ENCODE measurements at regions not wholly inside any gene's neighbourhood (a gene's known extent, or its start where the extent isn't known, plus 50 kb on each side); places are given as distances from the start of the nearest gene placed in this dataset.
"Not testable (repeated sequence)": the region's sequence is repeated elsewhere in the genome, so short reads cannot be mapped to it uniquely, and the experiment has no call there.

DNA sequence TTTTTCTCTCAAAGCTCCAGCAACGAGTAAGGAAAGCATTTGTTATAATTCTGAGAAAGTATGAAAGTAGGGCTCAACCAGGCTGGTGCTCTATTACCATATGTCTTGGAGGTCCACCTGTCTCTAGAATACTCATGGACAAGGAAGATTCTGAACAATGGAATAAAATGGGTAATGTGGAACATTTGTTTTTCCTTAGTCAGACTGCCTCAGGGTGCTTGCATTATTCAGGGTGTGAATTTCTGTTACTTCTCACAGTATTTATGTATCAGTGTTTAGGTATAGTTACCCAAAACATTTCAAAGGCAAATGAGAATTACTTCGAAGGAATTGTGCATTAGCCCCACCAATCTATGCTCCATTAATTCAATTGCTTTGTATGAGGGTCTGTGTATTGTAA lies 586.2 kb upstream of the CITED2 start:
- TF ChIP-seq CTCF (IDR thresholded peaks at IDR 0.05; ENCODE audit: insufficient read depth in 1 of 2, low read depth in 1 of 2, low read length in 1 of 2, severe bottlenecking in 1 of 2, unreplicated experiment in 1 of 2), result no peak
- no peaks in the 10 kb centered on the region for H3K27me3 Mint-ChIP-seq (ENCODE audit: insufficient read depth, unreplicated experiment)
- intact Hi-C loops (cut with micrococcal nuclease; ENCODE audit: unreplicated experiment), result no loop called here
- H3K36me3 Mint-ChIP-seq (ENCODE audit: insufficient read depth, unreplicated experiment), result no peaks in the 10 kb centered on the region
- no peaks in the 10 kb centered on the region for H3K9me3 ChIP-seq
- H3K27me3 ChIP-seq (replicated peaks; ENCODE audit: control insufficient read depth, insufficient read depth, low read length), result no peaks in the 10 kb centered on the region
- BruUV-seq (replicated peaks), result no TSS peak
- peaks cover 3% of the 10 kb centered on the region for H3K4me1 Mint-ChIP-seq (ENCODE audit: low read depth, unreplicated experiment)
- H3K27ac Mint-ChIP-seq (ENCODE audit: unreplicated experiment), result no peak overlapping the region
- ChIA-PET CTCF (no interaction called here), POLR2A (no interaction called here)
- H3K9me3 Mint-ChIP-seq (ENCODE audit: unreplicated experiment), result peaks cover 1% of the 10 kb centered on the region
- H3K4me3 Mint-ChIP-seq (ENCODE audit: unreplicated experiment), result no peak overlapping the region
- DNase-seq, result no peak
- H3K36me3 ChIP-seq (ENCODE audit: control insufficient read depth, insufficient read depth, low read length), result no peaks in the 10 kb centered on the region
- no peaks in the 10 kb centered on the region; the same call in 1 of the 2 replicates for H3K4me1 ChIP-seq
- H3K4me3 ChIP-seq (ENCODE audit: low read depth, low read length), result no peak overlapping the region

- Mint-ChIP-seq H3K4me3 (ENCODE audit: unreplicated experiment) (no peak overlapping the region), H3K27me3 (ENCODE audit: insufficient read depth, unreplicated experiment) (no peaks in the 10 kb centered on the region), H3K27ac (ENCODE audit: unreplicated experiment) (no peak overlapping the region), H3K9me3 (ENCODE audit: unreplicated experiment) (peaks cover 14% of the 10 kb centered on the region), H3K4me1 (ENCODE audit: low read depth, unreplicated experiment) (peaks cover 7% of the 10 kb centered on the region), H3K36me3 (ENCODE audit: insufficient read depth, unreplicated experiment) (no peaks in the 10 kb centered on the region)
- no peaks in the 10 kb centered on the region for H3K9me3 ChIP-seq
- BruUV-seq (replicated peaks), result no TSS peak
- ChIA-PET CTCF (interaction anchor here (1.0 kb wide), 1 partner anchor 9 kb away, joined by 5 read pairs; no protein-coding TSS in a partner anchor), POLR2A (interaction anchor here (0.5 kb wide), 1 partner anchor 440 kb away, joined by 4 read pairs; no protein-coding TSS in a partner anchor)
- no peaks in the 10 kb centered on the region; the same call in 1 of the 2 replicates for H3K4me1 ChIP-seq
- H3K27me3 ChIP-seq (replicated peaks; ENCODE audit: control insufficient read depth, insufficient read depth, low read length), result no peaks in the 10 kb centered on the region
- TF ChIP-seq CTCF (IDR thresholded peaks at IDR 0.05; ENCODE audit: insufficient read depth in 1 of 2, low read depth in 1 of 2, low read length in 1 of 2, severe bottlenecking in 1 of 2, unreplicated experiment in 1 of 2), result no peak
- H3K36me3 ChIP-seq (ENCODE audit: control insufficient read depth, insufficient read depth, low read length), result no peaks in the 10 kb centered on the region
- no peak for DNase-seq
- intact Hi-C loops (cut with micrococcal nuclease; ENCODE audit: unreplicated experiment), result no loop called here
- no peak overlapping the region for H3K4me3 ChIP-seq (ENCODE audit: low read depth, low read length)
These were observed 581.1 kb upstream of the CITED2 start for GRCh38 chr6:139955366-139956155.

GRCh38 chr6:139954463-139955071 lies 580.1 kb upstream of the CITED2 start:
- ChIA-PET POLR2A (no interaction called here), CTCF (no interaction called here)
- H3K4me3 Mint-ChIP-seq (ENCODE audit: unreplicated experiment), result no peak overlapping the region
- Histone ChIP-seq H3K4me1 (no peaks in the 10 kb centered on the region; the same call in 1 of the 2 replicates), H3K4me3 (ENCODE audit: low read depth, low read length) (no peak overlapping the region), H3K27me3 (replicated peaks; ENCODE audit: control insufficient read depth, insufficient read depth, low read length) (no peaks in the 10 kb centered on the region), H3K36me3 (ENCODE audit: control insufficient read depth, insufficient read depth, low read length) (no peaks in the 10 kb centered on the region), H3K9me3 (no peaks in the 10 kb centered on the region)
- no TSS peak for BruUV-seq (replicated peaks)
- no peak for DNase-seq
- TF ChIP-seq CTCF (IDR thresholded peaks at IDR 0.05; ENCODE audit: insufficient read depth in 1 of 2, low read depth in 1 of 2, low read length in 1 of 2, severe bottlenecking in 1 of 2, unreplicated experiment in 1 of 2), result no peak
- H3K9me3 Mint-ChIP-seq (ENCODE audit: unreplicated experiment), result peaks cover 14% of the 10 kb centered on the region
- no peaks in the 10 kb centered on the region for H3K36me3 Mint-ChIP-seq (ENCODE audit: insufficient read depth, unreplicated experiment)
- no peaks in the 10 kb centered on the region for H3K27me3 Mint-ChIP-seq (ENCODE audit: insufficient read depth, unreplicated experiment)
- intact Hi-C loops (cut with micrococcal nuclease; ENCODE audit: unreplicated experiment), result no loop called here
- no peak overlapping the region for H3K27ac Mint-ChIP-seq (ENCODE audit: unreplicated experiment)
- peaks cover 7% of the 10 kb centered on the region for H3K4me1 Mint-ChIP-seq (ENCODE audit: low read depth, unreplicated experiment)

DNA sequence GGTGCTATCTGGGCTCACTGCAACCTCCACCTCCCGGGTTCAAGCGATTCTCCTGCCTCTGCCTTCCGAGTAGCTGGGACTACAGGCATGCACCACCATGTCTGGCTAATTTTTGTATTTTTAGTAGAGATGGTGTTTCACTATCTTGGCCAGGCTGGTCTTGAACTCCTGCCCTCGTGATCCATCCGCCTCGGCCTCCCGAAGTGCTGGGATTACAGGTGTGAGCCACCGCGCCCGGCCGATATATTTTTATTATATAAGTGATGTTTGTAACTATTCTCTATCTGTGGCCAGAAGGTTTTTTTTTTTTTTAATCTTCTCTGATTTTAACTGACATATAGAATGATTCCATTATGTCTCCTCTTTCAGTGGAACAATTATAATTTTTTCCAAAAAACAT lies 579.3 kb upstream of the CITED2 start:
- intact Hi-C loops (cut with micrococcal nuclease; ENCODE audit: unreplicated experiment); DNase-seq; H3K4me3 Mint-ChIP-seq (ENCODE audit: unreplicated experiment); H3K4me1 ChIP-seq; BruUV-seq (replicated peaks); H3K36me3 Mint-ChIP-seq (ENCODE audit: insufficient read depth, unreplicated experiment); H3K4me3 ChIP-seq (ENCODE audit: low read depth, low read length); H3K4me1 Mint-ChIP-seq (ENCODE audit: low read depth, unreplicated experiment); H3K27me3 Mint-ChIP-seq (ENCODE audit: insufficient read depth, unreplicated experiment); H3K36me3 ChIP-seq (ENCODE audit: control insufficient read depth, insufficient read depth, low read length); H3K27ac Mint-ChIP-seq (ENCODE audit: unreplicated experiment); POLR2A ChIA-PET; H3K27me3 ChIP-seq (replicated peaks; ENCODE audit: control insufficient read depth, insufficient read depth, low read length); H3K9me3 ChIP-seq; CTCF ChIA-PET: not testable (repeated sequence)
- peaks cover 14% of the 10 kb centered on the region for H3K9me3 Mint-ChIP-seq (ENCODE audit: unreplicated experiment)
